Activated CD4-positive, CD25-positive, alpha-beta regulatory T cell treated with anti-CD3 and anti-CD28 coated beads, Interleukin-2, amount 50 U/mL, for 24 hours (primary cell): ENCODE measurements at regions not wholly inside any gene's neighbourhood (a gene's known extent, or its start where the extent isn't known, plus 50 kb on each side); places are given as distances from the start of the nearest gene placed in this dataset.

Source experiments
- ATAC-seq, 2 donors: fragments of 150-1000 bp; cut with Tn5 transposase; one replicate each; pipeline ENCODE4 v1.10.0; 2021; ENCODE audit warnings: mild to moderate bottlenecking in 1 of 2, moderate library complexity in 1 of 2

DNA sequence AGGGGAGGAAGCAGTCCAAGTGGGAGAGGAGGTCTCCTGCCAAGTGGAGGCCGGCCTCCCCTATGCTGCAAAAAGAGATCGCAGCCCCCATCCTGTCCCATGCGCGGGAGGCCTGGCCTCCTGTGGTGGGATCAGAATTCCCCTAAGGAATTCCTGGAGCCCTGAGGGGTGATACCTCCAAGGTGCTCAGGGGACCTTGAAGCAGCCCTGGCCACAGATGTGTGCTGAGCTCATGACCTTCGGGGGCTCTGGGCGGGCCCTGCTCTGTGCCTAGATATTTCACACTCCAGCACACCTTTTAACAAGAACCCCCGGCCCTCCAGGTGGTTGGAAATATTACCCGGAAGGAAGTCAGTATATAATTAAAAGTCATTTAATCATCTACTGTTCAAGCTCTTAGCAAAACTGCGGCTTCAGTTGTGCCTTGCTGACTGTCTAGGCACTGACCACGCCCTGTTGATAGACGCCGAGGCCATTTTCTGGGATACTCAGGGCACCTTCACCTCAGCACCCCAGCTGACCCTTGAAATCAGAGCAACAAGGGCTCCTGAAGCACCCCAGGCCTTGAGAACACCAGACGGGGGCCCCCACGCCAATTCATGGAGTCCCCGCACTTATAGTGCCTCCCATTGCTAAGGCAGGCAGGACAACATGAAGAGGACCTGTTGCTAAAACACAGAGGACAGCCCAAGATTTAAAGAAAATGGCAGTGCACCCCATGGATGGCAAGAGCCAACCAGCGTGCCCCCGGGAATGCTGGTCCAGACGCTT lies 119.1 kb downstream of the NDUFA10 start:
- ATAC-seq = no peak

DNA sequence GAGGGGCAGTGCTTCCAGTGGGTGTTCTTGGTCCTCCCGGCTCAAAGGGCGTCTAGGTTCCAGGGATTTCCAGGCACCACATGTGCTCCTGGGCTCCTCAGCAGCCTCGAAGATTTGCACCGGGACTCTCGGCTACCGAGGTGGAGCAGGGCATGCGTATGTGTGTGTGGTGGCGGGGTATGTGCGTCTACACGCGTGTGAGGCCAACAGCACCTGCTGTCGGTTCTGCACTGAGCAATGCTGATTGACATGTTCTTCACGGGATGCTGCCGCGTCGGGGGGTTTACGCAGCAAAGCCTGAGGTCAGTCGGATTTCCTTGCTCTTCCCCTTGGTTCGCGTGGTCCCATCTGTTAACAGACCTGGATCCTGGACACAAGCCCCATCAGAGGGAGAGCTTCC lies 119.8 kb downstream of the NDUFA10 start:
- no peak for ATAC-seq

DNA sequence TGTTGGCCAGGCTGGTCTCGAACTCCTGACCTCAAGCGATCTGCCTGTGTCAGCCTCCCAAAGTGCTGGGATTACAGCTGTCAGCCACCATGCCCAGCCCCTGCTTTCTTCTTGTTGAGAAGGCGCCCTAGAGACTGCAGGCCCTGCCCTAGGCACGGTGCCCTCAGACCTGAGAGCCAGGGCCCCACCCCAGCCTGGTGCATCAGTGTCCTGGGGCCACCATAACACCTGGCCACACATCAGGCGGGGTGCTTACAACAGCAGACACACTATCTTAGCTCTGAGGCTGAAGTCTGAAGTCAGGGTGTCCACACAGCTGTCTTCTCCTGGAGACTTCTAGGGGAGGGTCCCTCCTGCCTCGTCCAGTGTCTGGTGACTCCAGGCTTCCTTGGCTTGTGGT lies 120.6 kb downstream of the NDUFA10 start:
- no peak for ATAC-seq

DNA sequence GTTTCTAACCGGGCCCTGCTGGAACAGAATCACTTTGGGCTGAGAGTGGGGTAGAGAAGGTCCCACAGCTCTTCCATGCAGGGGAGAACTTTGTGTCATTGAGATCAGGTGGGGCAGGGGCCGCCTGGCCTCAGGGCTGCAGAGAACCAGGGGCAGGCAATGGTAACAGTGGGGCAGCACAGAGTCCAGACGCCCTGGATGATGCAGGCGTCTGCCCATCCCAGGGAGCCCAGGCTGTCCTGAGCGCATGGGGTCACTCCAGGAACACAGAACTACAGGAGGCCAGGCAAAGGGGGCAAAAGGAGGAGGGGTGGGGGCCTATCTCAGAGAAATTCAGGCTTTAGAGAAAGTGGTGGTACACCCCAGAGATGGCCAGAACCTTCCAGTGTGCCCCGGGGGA lies 121.3 kb downstream of the NDUFA10 start:
- no peak for ATAC-seq

DNA sequence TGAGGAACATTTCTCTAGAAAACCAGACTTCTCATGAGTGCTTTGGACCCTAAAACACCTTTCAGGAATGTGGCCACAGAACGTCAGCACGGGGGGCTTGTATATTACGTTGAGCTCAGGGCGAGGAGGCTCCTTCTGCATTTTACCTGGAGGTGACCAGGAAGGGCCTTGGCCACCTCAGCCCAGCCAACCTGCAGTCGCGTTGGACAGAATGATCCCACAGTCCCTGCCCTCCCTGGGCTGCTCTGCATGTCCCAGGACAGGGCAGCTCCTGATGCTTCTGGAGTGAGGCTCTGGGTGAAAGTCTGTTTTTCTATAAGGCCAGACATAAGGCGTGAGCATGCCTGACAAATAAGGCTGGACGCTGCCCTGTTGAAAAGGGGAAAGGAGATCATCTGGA lies 121.9 kb downstream of the NDUFA10 start:
- no peak for ATAC-seq

DNA sequence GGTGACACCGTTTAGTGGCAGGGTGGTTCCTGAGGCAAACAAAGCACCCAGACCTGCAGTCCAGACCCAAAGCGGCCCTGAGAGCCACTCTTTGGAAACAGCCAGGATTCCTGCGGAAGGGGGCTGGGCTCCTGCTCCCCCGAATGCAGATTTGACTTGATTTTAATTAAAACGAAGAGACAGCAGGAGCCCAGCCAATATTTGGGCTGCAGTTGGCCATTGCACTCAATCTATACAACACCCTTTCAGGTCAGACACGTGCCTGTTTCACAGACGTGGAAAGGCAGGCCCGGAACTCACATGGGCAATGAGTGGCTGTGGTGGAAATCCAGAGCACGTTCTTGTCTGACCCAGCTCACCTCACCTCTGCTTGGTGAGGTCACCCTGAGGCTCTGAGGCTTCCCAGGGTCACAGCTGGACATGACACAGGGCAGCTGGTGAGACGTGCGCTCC lies 122.4 kb downstream of the NDUFA10 start:
- no peak for ATAC-seq

DNA sequence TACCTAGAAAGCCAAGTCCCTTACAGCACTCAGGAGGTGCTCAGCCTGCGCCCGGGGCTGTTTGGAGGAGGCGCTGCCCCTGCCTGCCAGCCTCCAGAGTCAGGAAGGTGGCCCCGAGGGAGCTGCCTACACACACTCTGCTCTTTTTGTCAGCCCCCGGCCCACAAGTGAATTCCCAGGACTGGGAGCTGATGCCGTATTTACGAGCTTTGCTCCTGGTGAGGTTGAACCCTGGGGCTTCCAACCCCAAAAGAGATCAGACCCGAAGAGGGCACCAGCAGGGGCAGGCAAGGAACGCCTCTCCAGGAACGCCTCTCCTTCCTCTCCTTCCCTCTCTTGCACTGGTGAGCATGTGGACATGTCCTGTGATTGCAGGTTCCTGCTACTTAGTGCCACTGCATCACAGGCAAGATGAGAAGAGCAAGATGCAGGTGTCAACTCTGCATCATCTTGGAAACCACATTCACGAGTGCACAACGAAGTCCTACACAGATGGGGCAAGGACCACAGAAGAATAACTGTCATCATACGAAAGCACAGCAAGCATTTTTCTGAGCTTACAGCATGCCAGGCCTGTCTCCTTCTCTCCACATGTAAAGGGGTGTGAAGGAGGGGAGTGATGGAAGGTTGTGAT lies 126.7 kb downstream of the NDUFA10 start:
- no peak for ATAC-seq

DNA sequence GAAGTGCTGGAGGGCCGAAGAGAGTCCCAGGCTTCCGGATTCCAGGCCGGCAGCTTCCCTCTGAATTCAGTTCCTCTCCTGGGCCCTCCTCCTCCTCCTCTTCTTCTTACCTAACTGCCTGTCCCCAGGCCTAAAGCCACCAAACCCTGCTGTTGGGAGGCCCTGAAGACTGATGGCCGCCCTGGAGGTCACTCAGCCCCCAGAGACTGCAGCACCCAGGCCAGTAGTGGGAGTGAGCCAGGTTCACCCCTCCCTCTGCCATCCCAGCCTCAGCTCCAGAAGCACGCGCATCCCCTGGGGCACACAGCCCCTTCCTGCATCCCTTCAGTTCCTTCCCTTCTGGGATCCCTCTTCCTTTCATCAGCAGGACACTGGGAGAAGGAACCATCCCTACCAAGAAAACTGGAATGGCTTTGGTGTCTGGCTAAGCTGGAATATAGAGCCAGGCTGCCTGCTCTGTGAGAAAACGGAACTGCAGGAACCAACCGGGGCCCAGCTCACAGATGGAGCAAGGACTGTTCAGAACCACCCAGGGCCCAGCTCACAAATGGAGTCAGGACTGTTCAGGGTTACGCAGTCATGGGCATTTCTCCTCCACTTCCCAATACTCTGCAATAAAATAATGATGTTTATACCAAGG lies 127.4 kb downstream of the NDUFA10 start:
- no peak for ATAC-seq

DNA sequence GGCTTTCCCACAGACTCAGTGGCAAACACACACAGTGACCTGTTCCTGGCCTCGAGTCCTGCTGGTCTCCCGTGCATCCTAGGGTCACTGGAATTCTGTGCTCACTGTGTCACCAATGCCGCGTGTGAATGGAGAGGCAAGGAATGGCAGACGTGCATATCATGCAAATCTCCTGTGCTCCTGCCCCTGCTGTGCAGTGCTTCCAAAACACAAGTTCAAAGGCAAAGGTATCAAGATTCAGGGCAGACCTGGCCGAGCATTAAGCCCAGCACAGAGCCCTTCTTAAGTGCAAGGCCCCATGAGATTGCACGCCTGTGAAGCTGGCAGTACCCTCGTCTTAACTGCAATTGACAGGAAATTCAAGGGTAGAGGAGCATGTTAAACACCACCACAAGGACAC lies 129.1 kb downstream of the NDUFA10 start:
- no peak for ATAC-seq

DNA sequence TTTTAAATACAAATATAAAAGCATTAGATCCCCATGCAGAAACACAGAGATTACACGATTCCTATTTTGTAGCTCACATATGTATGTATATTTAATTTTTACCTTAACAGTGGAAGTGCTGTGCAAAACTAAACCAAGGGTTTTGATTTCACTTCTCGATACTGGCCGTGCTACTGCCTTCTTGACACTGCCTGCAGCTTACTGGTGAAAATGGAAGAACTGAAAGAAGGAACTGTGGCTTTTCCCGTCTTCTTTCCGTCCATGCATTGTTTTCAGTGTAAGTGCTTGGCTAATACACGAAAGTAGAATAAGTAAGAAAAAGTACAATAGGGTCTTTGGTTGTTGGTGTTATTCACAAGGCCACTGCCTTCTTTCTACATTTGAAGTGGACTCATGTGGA lies 129.5 kb downstream of the NDUFA10 start:
- no peak for ATAC-seq

DNA sequence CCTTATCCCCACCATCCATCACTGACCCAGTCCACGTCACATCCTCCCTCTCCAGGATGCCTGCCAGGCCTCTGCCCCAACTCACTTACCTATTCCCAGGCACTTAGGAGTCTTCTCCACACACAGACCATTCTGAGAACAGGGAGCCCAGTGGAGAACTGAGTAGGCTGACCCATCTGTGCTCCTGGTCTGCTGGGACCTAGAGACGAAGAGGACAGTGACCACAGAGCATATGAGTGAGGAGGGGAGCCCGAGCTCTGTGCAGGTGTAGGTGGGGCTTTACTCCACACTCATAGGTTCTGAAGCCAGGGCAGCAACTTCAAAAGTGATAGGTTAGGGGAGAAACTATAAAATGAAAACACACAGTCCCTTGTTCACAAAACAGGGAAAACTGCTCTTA lies 130.0 kb downstream of the NDUFA10 start:
- ATAC-seq = no peak

DNA sequence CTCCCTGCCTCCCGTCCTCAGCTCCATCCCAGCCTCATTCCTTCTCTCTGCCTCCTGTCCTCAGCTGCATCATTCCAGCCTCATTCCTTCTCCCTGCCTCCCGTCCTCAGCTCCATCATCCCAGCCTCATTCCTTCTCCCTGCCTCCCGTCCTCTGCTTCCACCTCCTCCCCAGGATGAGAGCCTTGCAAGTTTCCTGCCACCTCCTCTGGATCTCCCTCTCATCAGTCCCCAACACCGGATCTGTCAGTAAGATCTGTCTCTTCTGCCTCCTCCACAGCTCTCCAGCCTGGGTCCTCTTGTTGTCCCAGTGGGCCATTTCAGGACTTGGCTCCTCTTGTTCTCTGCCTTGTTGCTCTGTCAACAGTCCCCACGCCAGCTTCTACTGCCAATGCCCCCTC lies 130.9 kb downstream of the NDUFA10 start:
- no peak for ATAC-seq

DNA sequence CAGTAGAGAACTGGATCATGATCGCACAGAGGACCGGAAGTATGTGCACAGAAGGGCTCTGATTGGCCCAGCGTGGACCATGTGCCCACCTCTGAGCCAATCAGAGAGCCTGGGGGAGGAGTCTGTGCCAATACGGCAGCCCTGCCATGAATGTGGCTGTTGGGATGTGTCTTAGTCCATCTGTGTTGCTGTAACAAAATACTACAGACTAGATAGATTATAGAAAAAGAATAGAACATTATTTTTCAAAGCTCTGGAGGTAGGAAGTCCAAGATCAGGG lies 132.0 kb downstream of the NDUFA10 start:
- no peak for ATAC-seq

DNA sequence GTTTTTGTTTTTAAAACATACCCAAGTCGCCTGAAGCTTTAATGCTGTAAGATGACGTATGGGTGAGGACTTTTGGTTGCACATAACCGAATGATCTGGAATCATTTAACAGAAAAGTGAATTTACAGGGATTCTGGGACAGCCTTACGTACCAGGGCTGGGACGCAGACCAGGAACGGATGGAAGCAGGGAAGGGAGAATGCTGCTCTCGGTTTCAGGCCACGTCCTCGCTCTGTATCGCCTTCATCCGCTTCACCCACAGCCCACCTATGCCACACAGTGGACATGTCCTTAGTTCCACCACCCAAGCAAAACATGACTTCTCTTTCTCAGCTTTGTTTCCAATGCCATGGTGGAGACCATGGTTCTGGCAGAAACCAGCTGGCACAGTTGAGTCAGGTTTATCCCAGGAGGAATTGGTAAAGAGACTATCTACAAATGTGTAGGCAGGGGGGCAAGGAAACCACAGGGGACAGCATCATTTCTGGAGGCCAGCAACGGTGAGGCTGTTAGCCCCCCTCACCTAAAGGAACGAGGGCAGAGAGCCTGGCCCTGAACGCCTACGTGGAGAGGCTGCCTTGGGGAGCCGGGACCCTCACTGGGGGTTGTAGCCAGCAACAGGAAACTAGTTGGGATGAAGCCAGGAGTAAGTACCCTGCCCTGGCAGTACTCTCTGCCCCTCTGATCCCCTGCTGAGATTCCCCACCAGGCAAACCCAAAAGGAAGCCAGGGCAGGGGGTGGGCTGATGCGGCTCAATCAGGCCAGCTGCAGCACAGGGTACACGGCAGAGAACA lies 132.5 kb downstream of the NDUFA10 start:
- no peak for ATAC-seq

DNA sequence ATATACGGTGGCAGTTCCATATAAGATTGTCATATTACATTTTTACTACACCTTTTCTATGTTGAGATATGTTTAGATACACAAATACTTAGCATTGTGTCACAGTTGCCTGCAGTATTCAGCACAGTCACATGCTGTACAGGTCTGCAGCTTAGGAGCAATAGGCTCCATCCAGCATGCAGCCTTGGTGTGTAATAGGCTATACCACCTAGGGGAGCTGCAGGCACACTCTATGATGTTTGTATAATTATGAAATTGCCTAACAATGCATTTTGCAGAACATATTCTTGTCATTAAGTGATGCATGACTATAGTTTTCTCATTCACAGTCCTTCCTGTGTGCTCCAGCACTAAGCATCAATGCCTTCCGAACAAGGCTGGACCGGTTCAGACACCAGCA lies 133.4 kb downstream of the NDUFA10 start:
- no peak for ATAC-seq

DNA sequence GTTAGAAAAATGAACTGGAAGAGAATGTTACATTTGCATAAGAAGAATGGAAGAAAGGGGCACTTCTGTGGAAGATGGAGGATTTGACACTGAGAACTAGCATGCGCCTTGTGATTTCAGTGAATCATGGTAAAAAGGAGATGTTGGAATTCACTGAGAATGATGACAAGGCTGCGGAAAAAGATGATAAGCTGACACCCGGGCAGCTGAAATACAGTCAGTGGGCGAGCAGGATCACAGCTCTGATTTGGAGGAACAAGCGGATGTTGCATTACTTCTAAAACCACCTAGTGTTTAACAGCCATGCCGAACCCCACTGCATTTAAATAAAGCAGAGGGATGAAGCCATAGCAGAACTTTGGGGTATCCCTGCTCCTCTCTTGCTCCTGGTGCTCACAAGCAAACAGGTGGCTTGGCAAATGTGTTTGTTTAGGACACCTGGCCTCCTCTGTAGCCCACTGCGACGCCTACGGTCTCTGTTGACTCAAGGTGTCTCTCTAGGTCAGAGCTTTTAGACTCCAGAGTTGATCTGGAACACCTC lies 134.9 kb downstream of the NDUFA10 start:
- no peak for ATAC-seq

DNA sequence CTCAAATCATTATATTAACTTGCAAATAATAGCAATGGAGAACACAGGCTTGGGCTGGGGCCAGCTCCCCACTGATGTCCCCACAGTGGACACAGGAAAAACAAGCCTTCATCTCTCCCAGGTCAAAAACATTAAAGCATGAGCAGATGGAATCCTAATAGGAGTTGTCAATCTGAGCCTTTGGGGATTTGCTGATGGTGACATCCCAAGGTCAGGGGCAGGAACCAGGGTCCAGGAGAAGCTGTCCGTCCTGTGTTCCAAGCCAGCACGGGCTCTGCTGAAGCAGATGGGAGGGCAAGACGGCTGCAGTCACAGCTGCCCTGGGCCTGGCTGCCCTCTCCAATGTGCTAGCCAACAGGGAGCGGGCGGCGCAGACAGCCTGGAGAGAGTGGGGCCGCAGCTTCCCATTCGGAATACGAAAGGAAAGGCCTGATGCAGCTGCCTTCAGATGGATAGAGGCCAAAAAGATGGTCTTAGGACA lies 135.5 kb downstream of the NDUFA10 start:
- ATAC-seq = no peak

DNA sequence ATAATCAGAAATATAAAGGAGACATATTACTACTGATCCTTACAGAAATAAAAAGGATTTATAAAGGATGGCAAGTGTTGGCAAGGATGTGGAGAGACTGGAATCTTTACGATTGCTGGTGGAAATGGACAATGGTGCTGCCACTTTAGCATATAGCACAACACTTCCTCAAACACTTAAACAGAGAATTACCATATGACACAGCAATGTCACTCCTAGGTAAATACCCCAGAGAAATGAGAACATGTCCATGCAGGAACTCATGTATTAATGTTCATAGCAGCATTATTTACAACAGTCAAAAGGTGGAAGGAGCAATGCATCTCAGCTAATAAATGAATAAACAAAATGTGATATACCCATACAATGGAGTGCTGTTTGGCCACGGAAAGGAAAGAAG lies 137.5 kb downstream of the NDUFA10 start:
- no peak for ATAC-seq

DNA sequence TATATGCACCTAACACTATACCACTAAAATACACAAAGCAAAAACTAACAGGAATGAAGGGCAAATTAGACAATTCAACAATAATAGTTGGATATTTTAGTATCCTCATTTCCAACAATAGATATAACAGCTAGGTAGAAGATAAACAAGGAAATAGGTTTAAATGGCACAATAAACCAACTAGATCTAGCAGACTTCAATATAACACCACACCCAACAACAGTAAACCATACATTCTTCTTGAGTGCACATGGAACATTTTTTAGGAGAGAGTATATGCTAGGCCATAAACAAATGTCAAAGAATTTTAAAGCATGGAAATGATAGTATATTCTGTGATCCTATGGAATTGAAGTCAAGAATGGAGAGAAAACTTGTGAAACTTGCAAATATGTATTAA lies 138.4 kb downstream of the NDUFA10 start:
- no peak for ATAC-seq

DNA sequence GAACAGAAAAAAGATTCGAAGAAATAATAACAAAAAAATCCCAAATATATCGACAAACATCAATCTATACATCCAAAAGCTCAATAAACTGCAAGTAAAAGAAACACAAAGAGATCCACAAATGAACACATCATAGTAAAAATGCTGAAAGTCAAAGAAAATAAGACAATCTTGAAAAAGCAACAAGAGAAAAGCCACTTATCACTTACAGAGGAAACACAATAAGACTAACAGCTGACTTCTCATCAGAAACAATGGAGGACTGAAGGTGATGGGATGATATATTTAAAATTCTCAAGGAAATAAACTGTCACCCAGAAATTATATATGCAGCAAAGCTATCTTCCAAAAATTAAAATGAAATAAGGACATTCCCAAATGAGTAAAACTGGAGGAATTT lies 140.3 kb downstream of the NDUFA10 start:
- ATAC-seq = no peak

DNA sequence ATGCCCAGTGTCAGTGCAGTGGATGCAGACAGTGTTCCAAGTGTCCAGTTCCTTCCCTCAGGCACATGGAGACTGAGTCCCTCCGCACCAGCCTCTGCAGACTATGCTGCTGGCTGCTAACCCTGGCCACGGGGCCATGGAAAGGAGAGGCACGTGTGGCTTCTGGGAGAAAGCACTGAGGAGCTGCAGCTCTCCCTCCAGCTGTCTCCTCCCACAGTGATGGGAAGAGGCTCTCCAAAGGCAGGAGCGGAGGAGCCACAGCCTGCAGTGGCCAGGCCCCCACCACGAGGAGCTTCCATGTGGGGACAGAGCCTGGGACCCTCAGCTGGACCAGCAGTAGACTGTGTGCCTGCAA lies 141.1 kb downstream of the NDUFA10 start:
- ATAC-seq = no peak

DNA sequence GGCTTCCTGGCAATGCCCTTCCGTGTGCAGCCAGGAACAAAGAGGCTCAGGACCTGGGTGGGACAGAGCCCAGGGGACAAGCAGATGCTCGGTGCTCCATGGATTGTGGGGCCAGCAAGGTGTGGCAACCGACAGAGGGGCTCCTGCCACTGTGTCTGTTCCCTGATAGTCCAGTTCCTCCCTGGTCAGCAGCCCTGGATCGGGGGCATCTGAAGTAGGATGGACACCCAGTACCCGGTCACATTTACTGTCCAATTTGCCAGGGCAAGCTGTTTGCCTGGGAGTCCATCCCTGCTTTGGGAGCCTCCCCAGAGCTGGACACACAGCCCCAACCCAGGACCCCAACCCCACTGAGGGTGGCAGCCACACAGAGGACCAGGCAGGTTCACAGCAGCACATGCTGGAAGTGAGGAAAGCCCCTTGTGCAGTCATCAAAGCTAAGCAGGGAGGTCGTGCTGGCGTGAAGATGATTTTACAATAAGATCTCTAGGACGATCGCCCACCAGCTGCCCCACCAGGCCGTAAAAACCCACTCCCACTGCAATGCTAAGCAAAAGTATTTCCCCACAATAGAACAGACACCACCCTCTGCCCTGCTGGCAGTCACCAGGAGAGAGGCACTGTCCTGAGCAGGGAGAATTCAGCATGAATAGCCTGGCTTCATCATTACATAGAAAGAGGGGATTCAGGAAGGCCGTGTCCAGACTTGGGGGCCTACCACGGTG lies 141.7 kb downstream of the NDUFA10 start:
- ATAC-seq = no peak

DNA sequence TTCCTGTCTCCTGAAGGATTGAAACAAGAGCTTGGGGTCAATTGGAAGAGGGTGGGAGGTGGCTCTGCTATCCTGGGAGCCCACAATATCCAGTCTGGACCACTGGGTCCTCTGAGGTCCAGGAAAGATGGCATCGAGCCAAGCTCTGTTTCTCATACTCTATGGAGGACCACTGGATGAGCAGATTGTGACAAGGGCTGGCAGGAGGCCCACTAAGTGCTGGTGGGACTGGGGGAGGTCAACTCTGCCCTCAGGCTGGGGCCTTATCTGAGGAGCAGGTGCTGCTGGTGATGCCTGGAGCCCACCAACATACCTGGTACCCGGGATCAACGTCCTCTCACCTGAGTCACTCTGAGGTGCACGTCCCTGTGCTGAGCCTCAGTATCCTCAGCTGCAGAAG lies 142.4 kb downstream of the NDUFA10 start:
- no peak for ATAC-seq
